HG03097 (cell line): ENCODE measurements at regions not wholly inside any gene's neighbourhood (a gene's known extent, or its start where the extent isn't known, plus 50 kb on each side); places are given as distances from the start of the nearest gene placed in this dataset.
"Not testable (repeated sequence)": the region's sequence is repeated elsewhere in the genome, so short reads cannot be mapped to it uniquely, and the experiment has no call there.

Experiments used
- ATAC-seq: cut with Tn5 transposase; IDR thresholded peaks from one replicate; pipeline ENCODE4 v1.9.1; 2021; ENCODE audit not compliant: unreplicated experiment, low FRiP score

DNA sequence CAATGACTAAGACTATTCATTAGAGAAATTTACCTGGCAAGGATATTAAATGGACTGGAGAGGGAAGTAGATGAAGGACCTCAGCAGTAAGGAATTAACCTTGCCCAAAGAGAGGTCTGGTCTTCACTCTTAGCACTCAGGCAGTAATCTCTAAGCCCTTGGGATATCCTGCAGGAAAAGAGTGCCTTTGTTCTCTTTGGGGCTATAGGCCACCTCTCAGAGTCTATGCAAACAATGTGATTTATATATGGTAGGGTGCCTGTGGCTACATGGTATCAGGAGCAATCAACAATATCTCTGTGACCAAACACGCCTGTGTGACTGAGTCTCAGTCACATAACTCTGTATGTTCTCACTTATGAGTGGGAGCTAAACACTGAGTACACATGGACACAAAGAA, 154.7 kb upstream of the CDK1 start:
- ATAC-seq, result no peak

- no peak for ATAC-seq
Observed at GRCh38 chr10:60621018-60621417, 157.3 kb upstream of the CDK1 start.

- no peak for ATAC-seq
Observed at GRCh38 chr10:60618861-60619260, 159.4 kb upstream of the CDK1 start.

- ATAC-seq, result no peak
Observed at GRCh38 chr10:60615541-60615940, 162.7 kb upstream of the CDK1 start.

- ATAC-seq, result no peak
Observed at GRCh38 chr10:60614363-60614762, 163.9 kb upstream of the CDK1 start.

DNA sequence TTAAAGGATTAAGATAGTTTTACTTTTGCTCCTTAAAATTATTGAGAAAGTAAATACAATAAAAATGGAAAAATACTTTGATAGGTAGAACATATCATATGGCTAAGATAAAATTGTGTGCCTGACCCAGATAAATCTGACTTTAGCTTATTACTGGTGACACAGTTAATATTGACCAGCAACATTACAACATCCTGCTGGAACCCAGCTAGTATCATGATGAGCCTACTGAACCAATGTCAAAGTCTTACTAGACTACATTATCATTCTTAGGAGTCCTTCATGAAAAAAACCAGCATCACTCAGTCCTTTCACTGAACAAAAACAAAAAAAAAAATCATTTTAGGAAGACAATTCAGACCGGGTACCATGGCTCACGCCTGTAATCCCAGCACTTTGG, 164.8 kb upstream of the CDK1 start:
- ATAC-seq, result no peak

- ATAC-seq, result no peak
Observed at GRCh38 chr10:60611291-60611747, 167.0 kb upstream of the CDK1 start.

GRCh38 chr10:60607372-60607771, 170.9 kb upstream of the CDK1 start:
- no peak for ATAC-seq

- no peak for ATAC-seq
Observed at GRCh38 chr10:60606343-60607080, 171.8 kb upstream of the CDK1 start.

GRCh38 chr10:60605476-60605875, 172.8 kb upstream of the CDK1 start:
- ATAC-seq, result no peak

DNA sequence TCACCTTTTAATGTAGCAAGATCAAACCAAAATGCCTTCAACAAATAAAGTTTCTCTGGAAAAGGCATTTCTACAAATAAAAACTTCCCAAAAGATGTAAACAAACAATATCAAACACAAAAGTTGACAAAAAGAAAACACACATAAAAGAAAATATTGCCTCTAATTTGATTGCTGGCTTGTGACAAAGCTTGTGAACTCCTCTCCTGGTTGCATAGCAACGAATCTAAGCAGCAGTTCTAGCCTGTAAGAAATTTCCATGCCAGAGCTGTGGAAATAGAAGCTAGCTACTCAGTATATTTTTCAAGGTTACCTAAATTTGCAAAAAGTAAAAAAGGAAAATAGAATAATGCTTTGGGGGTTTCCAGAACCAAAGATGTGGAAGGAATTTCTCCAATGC, 173.9 kb upstream of the CDK1 start:
- ATAC-seq, result no peak

GRCh38 chr10:60597513-60597912, 180.8 kb upstream of the CDK1 start:
- ATAC-seq, result no peak

DNA sequence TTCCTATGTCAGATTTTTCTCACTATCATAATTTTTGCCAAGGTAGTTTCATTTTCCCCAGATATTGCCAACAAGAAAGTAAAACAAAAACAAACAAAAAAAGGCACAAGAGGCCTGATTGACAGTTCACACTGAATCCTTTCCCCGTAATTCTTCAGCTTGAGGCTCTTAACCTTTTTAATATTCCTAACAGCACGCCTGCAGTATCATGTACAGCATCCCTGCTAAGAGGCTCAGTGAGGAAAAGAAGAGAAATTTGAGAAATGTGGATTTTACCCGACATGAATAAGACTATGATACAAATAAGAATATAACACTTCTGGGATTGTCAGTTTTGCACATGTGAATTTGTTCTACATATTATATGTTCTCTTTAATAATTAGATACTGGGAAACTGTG, 182.4 kb upstream of the CDK1 start:
- no peak for ATAC-seq

DNA sequence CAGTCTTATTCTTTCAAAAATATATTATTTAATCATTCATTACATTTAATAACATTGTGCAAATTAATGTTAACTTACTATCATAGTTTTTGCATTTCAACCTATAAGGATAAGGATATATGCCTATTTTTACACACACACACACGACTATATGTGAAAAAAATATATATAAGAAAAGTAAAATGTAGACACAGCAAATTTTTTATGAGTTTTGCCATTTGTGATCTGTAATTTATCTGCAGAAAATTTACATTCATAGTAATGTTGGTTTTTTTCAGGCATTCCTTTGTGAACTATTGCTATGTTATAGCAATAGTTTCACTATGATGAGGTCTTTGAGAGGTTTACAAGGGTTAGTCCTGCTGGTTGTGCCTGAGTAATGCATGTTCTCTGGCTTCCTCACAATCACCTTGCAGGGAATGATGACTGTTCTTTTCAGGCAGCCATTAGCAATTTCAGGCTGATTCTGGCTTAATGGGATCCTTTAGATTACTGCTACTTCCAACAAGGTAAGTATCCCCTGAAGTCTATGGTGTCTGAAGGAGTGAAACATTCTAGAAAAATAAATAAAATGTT, 183.7 kb upstream of the CDK1 start:
- ATAC-seq, result no peak

- ATAC-seq, result no peak
Observed at GRCh38 chr10:60591119-60591518, 187.2 kb upstream of the CDK1 start.

- no peak for ATAC-seq
Observed at GRCh38 chr10:60589376-60589775, 188.9 kb upstream of the CDK1 start.

DNA sequence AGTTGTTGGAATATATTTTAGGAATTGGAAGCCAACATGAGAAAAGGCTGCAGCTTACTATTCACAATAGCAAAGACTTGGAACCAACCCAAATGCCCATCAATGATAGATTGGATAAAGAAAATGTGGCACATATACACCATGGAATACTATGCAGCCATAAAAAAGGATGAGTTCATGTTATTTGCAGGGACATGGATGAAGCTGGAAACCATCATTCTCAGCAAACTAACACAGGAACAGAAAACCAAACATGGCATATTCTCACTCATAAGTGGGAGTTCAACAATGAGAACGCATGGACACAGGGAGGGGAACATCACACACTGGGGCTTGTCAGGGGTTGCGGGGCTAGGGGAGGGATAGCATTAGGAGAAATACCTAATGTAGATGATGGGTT, 192.1 kb upstream of the ANK3 start:
- ATAC-seq, result not testable (repeated sequence)

DNA sequence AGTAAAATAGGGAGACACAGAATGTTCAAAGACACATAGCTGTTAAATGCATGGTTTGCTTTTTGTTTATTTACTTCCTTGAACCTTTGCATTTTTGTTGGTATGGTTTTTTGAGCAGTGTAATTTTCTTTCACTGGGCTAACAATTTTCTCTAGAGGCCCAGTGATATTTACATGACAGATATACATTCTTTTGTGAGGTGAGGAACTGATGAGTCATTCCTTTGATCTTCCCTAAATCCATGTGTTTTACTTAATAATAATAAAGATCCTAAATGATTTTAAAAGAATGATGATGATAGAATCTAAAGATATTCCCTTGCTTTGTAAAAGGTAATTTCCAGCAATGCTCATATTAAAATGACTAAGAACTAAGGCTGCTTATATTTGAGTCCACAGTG, 188.5 kb upstream of the ANK3 start:
- no peak for ATAC-seq

DNA sequence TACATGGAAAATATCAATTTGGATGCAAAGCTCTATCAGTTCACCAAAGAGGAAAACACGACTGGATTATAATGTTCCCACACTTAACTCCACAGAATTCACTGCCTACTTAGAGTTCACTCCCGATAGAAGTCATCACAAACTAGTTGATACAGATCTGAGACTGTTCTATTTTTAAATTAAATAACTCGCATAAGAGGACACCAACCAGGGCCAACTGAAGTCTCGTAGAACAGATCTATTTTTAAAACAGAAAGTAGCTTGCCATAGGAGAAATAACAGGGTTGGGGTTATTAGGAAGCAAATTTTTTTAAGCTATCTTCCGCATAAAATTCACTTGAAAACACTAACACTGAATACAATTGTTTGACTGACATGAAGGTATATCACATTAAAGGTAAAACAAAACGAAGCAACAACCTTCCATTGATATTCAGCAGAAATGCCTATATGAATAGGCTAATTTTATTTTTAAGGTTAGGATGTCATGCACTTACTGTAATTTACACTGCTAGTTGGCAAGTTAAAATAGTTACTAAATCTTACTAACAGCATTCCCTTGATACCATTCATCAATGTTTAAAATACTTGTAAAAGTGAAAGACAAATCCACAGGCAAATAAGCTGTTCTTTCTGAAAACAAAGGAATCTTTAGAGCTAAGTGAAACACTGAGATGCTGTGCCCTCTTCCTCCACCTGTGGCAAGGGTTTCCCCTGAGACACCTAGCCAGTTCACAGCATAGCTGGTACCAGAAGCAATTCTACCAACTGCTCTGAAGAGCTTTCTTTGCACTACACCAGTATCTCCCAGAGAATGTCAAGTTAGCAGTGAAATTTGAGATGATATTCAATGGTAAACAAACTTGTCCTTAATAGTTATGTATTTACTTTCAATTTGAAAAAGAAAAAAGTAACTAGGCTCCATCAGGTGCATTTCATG, 186.7 kb upstream of the ANK3 start:
- no peak for ATAC-seq

DNA sequence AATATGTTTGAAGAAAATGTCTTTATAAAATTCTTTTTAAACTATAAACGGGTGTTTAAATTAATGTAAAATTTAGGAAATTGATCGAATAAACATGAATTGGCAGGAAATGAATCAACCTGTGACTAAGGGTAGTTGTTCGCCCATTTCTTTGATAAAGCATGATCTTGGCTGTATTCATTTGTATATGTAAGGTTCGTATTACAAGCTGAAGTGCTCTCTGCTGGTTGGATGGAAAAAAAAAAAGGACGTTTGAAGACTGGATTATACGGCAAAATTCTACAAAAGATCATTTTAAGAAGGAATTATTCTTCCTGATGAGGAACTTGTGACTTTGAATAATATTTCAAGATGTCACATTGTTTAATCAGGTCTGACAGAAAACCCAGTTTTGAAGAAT, 185.4 kb upstream of the ANK3 start:
- no peak for ATAC-seq

GRCh38 chr10:60574388-60574787, 184.7 kb upstream of the ANK3 start:
- no peak for ATAC-seq
